GM12878 (cell line): ENCODE measurements at regions not wholly inside any gene's neighbourhood (a gene's known extent, or its start where the extent isn't known, plus 50 kb on each side); places are given as distances from the start of the nearest gene placed in this dataset.

Experiments
- ATAC-seq: fragments of 200-7000 bp; cut with Tn5 transposase; 3 replicates; pipeline ENCODE4 v1.9.1; 2020; ENCODE audit warnings: mild to moderate bottlenecking, moderate library complexity
- BruUV-seq: library from RNA; stranded (reverse); fragments of 400-500 nt; replicated peaks from 2 replicates; lab custom pipeline; 2021; lab: Mats Ljungman, UMichigan
- CTCF ChIA-PET: fragments of 300-600 bp; sonication (Branson Sonifier 250); formaldehyde crosslinking; extraction: SDS; loops from one replicate; lab custom pipeline; 2021; ENCODE audit warnings: inconsistent platforms; lab: Yijun Ruan, JAX
- POLR2A ChIA-PET: fragments of 350-600 bp; formaldehyde crosslinking; extraction: SDS; loops from one replicate; lab custom pipeline; 2021; ENCODE audit warnings: inconsistent platforms; lab: Charles Lee
- RAD21 ChIA-PET: fragments of 300-600 bp; sonication (Branson Sonifier 250); formaldehyde crosslinking; loops from one replicate; lab custom pipeline; 2023; ENCODE audit warnings: antibody characterized with exemption; ENCODE audit not compliant: unreplicated experiment; lab: Charles Lee
- SMC1A ChIA-PET: fragments of 300-600 bp; sonication (Branson Sonifier 250); formaldehyde crosslinking; loops from one replicate; lab custom pipeline; 2023; ENCODE audit not compliant: unreplicated experiment, uncharacterized antibody; lab: Charles Lee
- DNase-seq: peaks from one replicate; pipeline ENCODE4 v3.0.0-alpha.2; 2011; ENCODE audit warnings: low read depth, low spot score
- FAIRE-seq: peaks from 3 replicates; lab custom pipeline; 2011; peaks lifted over from hg19 to GRCh38; lab: Jason Lieb, UNC
- H2AFZ ChIP-seq: 2 replicates; pipeline ENCODE4 v1.6.0; 2011; ENCODE audit warnings: low read depth, low read length, control low read depth; ENCODE audit not compliant: control insufficient read depth
- H3K27ac ChIP-seq: 2 replicates; pipeline ENCODE4 v1.5.1; 2011; ENCODE audit warnings: control low read depth; ENCODE audit not compliant: control insufficient read depth, insufficient read depth
- H3K27me3 ChIP-seq, 2 experiments: replicated peaks in 1 of 2; 2 replicates each; pipeline versions ENCODE4 v1.6.0 to v1.6.1; 2011; ENCODE audit warnings: low read length in 1 of 2; ENCODE audit not compliant: control insufficient read depth in 2 of 2, insufficient read depth in 2 of 2
- H3K36me3 ChIP-seq, 2 experiments: 2 replicates each; pipeline ENCODE4 v1.5.1; 2011; ENCODE audit warnings: low read length in 1 of 2; ENCODE audit not compliant: control insufficient read depth in 2 of 2, insufficient read depth in 2 of 2
- H3K4me1 ChIP-seq: 2 replicates; pipeline ENCODE4 v1.6.1; 2011; ENCODE audit warnings: mild to moderate bottlenecking, low read length, moderate library complexity, mixed read lengths; ENCODE audit not compliant: control insufficient read depth, insufficient read depth
- H3K4me2 ChIP-seq: 2 replicates; pipeline ENCODE4 v1.6.0; 2011; ENCODE audit warnings: control low read depth; ENCODE audit not compliant: control insufficient read depth, insufficient read depth
- H3K4me3 ChIP-seq: fragments of 200-600 bp; sonication (generic); 2 replicates; pipeline ENCODE4 v1.5.1; 2016
- H3K79me2 ChIP-seq: 2 replicates; pipeline ENCODE4 v1.6.0; 2011; ENCODE audit warnings: low read length; ENCODE audit not compliant: control insufficient read depth, insufficient read depth
- H3K9ac ChIP-seq: 2 replicates; pipeline ENCODE4 v1.8.0; 2011; ENCODE audit warnings: low read length, control low read depth, mixed read lengths; ENCODE audit not compliant: control insufficient read depth, insufficient read depth
- H3K9me3 ChIP-seq: replicated peaks from 3 replicates; pipeline ENCODE4 v1.5.1; 2011; ENCODE audit warnings: mild to moderate bottlenecking, low read length; ENCODE audit not compliant: control insufficient read depth, insufficient read depth
- H4K20me1 ChIP-seq: 2 replicates; pipeline ENCODE4 v1.6.0; 2011; ENCODE audit not compliant: control insufficient read depth, insufficient read depth
- CEBPB ChIP-seq, 2 experiments: fragments of 150-350 bp in 1 of 2; IDR thresholded peaks; 2 replicates each; pipeline ENCODE4 v1.6.1; 2012 to 2014; ENCODE audit warnings: low read depth in 2 of 2, low read length in 2 of 2, borderline replicate concordance in 1 of 2, inconsistent platforms in 1 of 2
- FOXK2 ChIP-seq: fragments of 450-650 bp; IDR thresholded peaks from 2 replicates; pipeline ENCODE4 v1.6.1; 2017; ENCODE audit warnings: mild to moderate bottlenecking, moderate library complexity
- GATAD2B ChIP-seq: fragments of 450-650 bp; conservative IDR thresholded peaks from 2 replicates; pipeline ENCODE4 v1.6.1; 2017; ENCODE audit warnings: low read depth, mild to moderate bottlenecking, moderate library complexity
- PAX8 ChIP-seq: fragments of 450-650 bp; IDR thresholded peaks from 2 replicates; pipeline ENCODE4 v1.6.1; 2017; ENCODE audit warnings: mild to moderate bottlenecking, moderate library complexity
- RB1 ChIP-seq: fragments of 450-650 bp; formaldehyde crosslinking; IDR thresholded peaks from 2 replicates; pipeline ENCODE4 v1.6.1; 2017; ENCODE audit warnings: mild to moderate bottlenecking, borderline replicate concordance
- RUNX3 ChIP-seq: IDR thresholded peaks from 2 replicates; pipeline ENCODE4 v1.6.1; 2012; ENCODE audit warnings: low read length, inconsistent platforms
- SREBF2 ChIP-seq: IDR thresholded peaks from 2 replicates; pipeline ENCODE4 v1.6.1; 2012; ENCODE audit warnings: mild to moderate bottlenecking, low read length
- SRF ChIP-seq, 2 experiments: IDR thresholded peaks; 2 replicates each; pipeline ENCODE4 v1.6.1; 2011; ENCODE audit warnings: low read depth in 2 of 2, low read length in 2 of 2, mild to moderate bottlenecking in 1 of 2, moderate library complexity in 1 of 2
- STAT3 ChIP-seq: IDR thresholded peaks from 2 replicates; pipeline ENCODE4 v1.6.1; 2011; ENCODE audit warnings: low read depth, low read length, improper control_type of control experiment
- ZBED1 ChIP-seq: IDR thresholded peaks from 2 replicates; pipeline ENCODE4 v1.6.1; 2016; ENCODE audit warnings: borderline replicate concordance
- ZNF207 ChIP-seq: fragments of 450-650 bp; IDR thresholded peaks from 2 replicates; pipeline ENCODE4 v1.6.1; 2014; ENCODE audit warnings: antibody characterized with exemption, mild to moderate bottlenecking, borderline replicate concordance
- ZNF217 ChIP-seq: fragments of 450-650 bp; IDR thresholded peaks from 2 replicates; pipeline ENCODE4 v1.6.1; 2017; ENCODE audit warnings: antibody characterized with exemption, mild to moderate bottlenecking
- WGBS: methylation state at CpG from one replicate; pipeline ENCODE4 v1.1.6; 2016; ENCODE audit warnings: low lambda C conversion rate; ENCODE audit not compliant: insufficient replicate concordance, insufficient coverage; ENCODE audit errors: missing lambda C conversion rate; 5-methylcytosine and 5-hydroxymethylcytosine counted together
- in situ Hi-C: fragments of 300-500 bp; cut with MboI; formaldehyde crosslinking; loops from 9 replicates; pipeline ENCODE4 v1.14.3; 2018; ENCODE audit warnings: mixed read lengths
- intact Hi-C: fragments of 100-400 bp; cut with micrococcal nuclease; formaldehyde crosslinking; loops from one replicate; pipeline ENCODE4 v1.14.2; 2022; ENCODE audit not compliant: unreplicated experiment
- TF ChIP-seq, protein P1 (sequence below): fragments of 150-350 bp; IDR thresholded peaks from 2 replicates; pipeline ENCODE4 v1.6.1; 2016; ENCODE audit warnings: low read depth, low read length
- TF ChIP-seq, protein P2 (sequence below): IDR thresholded peaks from 2 replicates; pipeline ENCODE4 v1.6.1; 2011; ENCODE audit warnings: low read depth, low read length, improper control_type of control experiment, borderline replicate concordance

DNA sequence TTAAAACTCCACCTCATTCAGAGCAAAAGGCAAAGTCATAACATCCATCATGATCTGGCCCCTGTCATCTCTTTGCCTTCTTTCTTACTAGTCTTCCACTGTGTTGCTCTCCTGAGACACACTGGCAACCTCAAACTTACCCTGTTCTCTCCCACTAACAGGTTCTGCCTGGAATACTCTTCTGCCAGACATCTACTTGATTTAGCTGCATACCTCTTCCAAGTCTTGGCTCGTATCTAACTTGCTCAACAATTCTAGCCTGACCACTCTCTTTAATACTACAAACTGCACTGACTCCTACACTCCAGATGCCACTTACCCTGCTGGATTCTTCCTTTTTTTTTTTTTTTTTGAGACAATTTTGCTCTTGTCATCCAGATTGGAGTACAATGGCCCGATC is 167.0 kb upstream of the MTPN start:
- Histone ChIP-seq H3K36me3 (no peaks in the 10 kb centered on the region), H2AFZ (no peak overlapping the region), H3K9me3 (no peaks in the 10 kb centered on the region), H3K79me2 (no peaks in the 10 kb centered on the region), H3K4me3 (no peak overlapping the region), H3K4me1 (no peaks in the 10 kb centered on the region), H3K4me2 (no peak overlapping the region), H3K9ac (no peak overlapping the region), H3K27me3 (no peaks in the 10 kb centered on the region), H4K20me1 (no peaks in the 10 kb centered on the region), H3K27ac (no peak overlapping the region)
- ChIA-PET POLR2A (no interaction called here), RAD21 (no interaction called here), SMC1A (no interaction called here), CTCF (no interaction called here)
- intact Hi-C loops (no loop called here), in situ Hi-C loops (no loop called here)
- WGBS = 58% methylated on average over 2 of the region's 2 CpGs
- no peak for TF ChIP-seq PAX8
- TF ChIP-seq CEBPB (IDR thresholded peaks at IDR 0.05; ENCODE audit: borderline replicate concordance in 1 of 2, low read depth in 2 of 2, low read length in 2 of 2) = no peak
- TF ChIP-seq RUNX3 = no peak
- no peak for TF ChIP-seq SREBF2
- TF ChIP-seq, protein P1, sequence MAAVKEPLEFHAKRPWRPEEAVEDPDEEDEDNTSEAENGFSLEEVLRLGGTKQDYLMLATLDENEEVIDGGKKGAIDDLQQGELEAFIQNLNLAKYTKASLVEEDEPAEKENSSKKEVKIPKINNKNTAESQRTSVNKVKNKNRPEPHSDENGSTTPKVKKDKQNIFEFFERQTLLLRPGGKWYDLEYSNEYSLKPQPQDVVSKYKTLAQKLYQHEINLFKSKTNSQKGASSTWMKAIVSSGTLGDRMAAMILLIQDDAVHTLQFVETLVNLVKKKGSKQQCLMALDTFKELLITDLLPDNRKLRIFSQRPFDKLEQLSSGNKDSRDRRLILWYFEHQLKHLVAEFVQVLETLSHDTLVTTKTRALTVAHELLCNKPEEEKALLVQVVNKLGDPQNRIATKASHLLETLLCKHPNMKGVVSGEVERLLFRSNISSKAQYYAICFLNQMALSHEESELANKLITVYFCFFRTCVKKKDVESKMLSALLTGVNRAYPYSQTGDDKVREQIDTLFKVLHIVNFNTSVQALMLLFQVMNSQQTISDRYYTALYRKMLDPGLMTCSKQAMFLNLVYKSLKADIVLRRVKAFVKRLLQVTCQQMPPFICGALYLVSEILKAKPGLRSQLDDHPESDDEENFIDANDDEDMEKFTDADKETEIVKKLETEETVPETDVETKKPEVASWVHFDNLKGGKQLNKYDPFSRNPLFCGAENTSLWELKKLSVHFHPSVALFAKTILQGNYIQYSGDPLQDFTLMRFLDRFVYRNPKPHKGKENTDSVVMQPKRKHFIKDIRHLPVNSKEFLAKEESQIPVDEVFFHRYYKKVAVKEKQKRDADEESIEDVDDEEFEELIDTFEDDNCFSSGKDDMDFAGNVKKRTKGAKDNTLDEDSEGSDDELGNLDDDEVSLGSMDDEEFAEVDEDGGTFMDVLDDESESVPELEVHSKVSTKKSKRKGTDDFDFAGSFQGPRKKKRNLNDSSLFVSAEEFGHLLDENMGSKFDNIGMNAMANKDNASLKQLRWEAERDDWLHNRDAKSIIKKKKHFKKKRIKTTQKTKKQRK = no peak
- no peak for TF ChIP-seq STAT3
- no peak for TF ChIP-seq RB1
- no peak for TF ChIP-seq ZBED1
- TF ChIP-seq ZNF217 = no peak
- no peak for TF ChIP-seq ZNF207
- TF ChIP-seq, protein P2, sequence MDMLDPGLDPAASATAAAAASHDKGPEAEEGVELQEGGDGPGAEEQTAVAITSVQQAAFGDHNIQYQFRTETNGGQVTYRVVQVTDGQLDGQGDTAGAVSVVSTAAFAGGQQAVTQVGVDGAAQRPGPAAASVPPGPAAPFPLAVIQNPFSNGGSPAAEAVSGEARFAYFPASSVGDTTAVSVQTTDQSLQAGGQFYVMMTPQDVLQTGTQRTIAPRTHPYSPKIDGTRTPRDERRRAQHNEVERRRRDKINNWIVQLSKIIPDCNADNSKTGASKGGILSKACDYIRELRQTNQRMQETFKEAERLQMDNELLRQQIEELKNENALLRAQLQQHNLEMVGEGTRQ = no peak
- no peak for TF ChIP-seq FOXK2
- no peak for TF ChIP-seq GATAD2B
- TF ChIP-seq SRF (IDR thresholded peaks at IDR 0.05; ENCODE audit: low read depth in 2 of 2, low read length in 2 of 2) = no peak
- no TSS peak for BruUV-seq
- no peak for ATAC-seq
- DNase-seq = no peak
- FAIRE-seq = no peak
